ENCODE measurements at regions not wholly inside any gene's neighbourhood (a gene's known extent, or its start where the extent isn't known, plus 50 kb on each side); places are given as distances from the start of the nearest gene placed in this dataset.

- no peak for DNase-seq (ENCODE audit: extremely low spot score)
- ChIA-PET CTCF (interaction anchor here (0.7 to 1.5 kb wide), 4 partner anchors 11 to 429 kb away, joined by 3 read pairs; no protein-coding TSS in a partner anchor), POLR2A (no interaction called here)
- no peak for TF ChIP-seq CTCF (IDR thresholded peaks at IDR 0.05; ENCODE audit: control extremely low read depth, extremely low read depth, low read depth, missing control alignments)
Measured at GRCh38 chr6:132959639-132960326, 145.4 kb downstream of the RPS12 start.

GRCh38 chr6:132960720-132961119 lies 146.4 kb downstream of the RPS12 start:
- ChIA-PET CTCF (interaction anchor here (1.3 to 2.9 kb wide), 7 partner anchors 10 to 591 kb away, joined by 3 to 24 read pairs (median 13); no protein-coding TSS in a partner anchor), POLR2A (no interaction called here)
- no peak for TF ChIP-seq CTCF (IDR thresholded peaks at IDR 0.05; ENCODE audit: control extremely low read depth, extremely low read depth, low read depth, missing control alignments)
- no peak for DNase-seq (ENCODE audit: extremely low spot score)

GRCh38 chr6:132961122-132961521 lies 146.8 kb downstream of the RPS12 start:
- DNase-seq (ENCODE audit: extremely low spot score), result no peak
- CTCF ChIA-PET, result interaction anchor here (1.3 to 2.9 kb wide), 8 partner anchors 10 to 590 kb away, joined by 3 to 24 read pairs (median 12); no protein-coding TSS in a partner anchor
- POLR2A ChIA-PET, result no interaction called here
- no peak for TF ChIP-seq CTCF (IDR thresholded peaks at IDR 0.05; ENCODE audit: control extremely low read depth, extremely low read depth, low read depth, missing control alignments)

GRCh38 chr6:132961610-132962009 lies 147.2 kb downstream of the RPS12 start:
- ChIA-PET CTCF (interaction anchor here (1.1 to 2.9 kb wide), 15 partner anchors 8 to 955 kb away, joined by 3 to 24 read pairs (median 7); no protein-coding TSS in a partner anchor), POLR2A (no interaction called here)
- TF ChIP-seq CTCF (IDR thresholded peaks at IDR 0.05; ENCODE audit: control extremely low read depth, extremely low read depth, low read depth, missing control alignments), result no peak
- DNase-seq (ENCODE audit: extremely low spot score), result peak; percentile 7

GRCh38 chr6:132962936-132963868 lies 148.8 kb downstream of the RPS12 start:
- CTCF ChIA-PET, result interaction anchor here (0.8 to 2.9 kb wide), 28 partner anchors 9 to 1134 kb away, joined by 3 to 24 read pairs (median 4); no protein-coding TSS in a partner anchor
- peak; percentile 82 for TF ChIP-seq CTCF (IDR thresholded peaks at IDR 0.05; ENCODE audit: control extremely low read depth, extremely low read depth, low read depth, missing control alignments)
- DNase-seq (ENCODE audit: extremely low spot score), result peak; percentile 35
- POLR2A ChIA-PET, result no interaction called here

GRCh38 chr6:132964101-132964867 lies 149.9 kb downstream of the RPS12 start:
- no peak for DNase-seq (ENCODE audit: extremely low spot score)
- no peak for TF ChIP-seq CTCF (IDR thresholded peaks at IDR 0.05; ENCODE audit: control extremely low read depth, extremely low read depth, low read depth, missing control alignments)
- POLR2A ChIA-PET, result no interaction called here
- CTCF ChIA-PET, result interaction anchor here (0.8 to 1.7 kb wide), 7 partner anchors 9 to 1133 kb away, joined by 3 to 5 read pairs (median 3); no protein-coding TSS in a partner anchor

All from GM10248 (cell line).